DMS79 treated with DMSO at 0.1 percent for 48 hours (cell line): ENCODE measurements at regions not wholly inside any gene's neighbourhood (a gene's known extent, or its start where the extent isn't known, plus 50 kb on each side); places are given as distances from the start of the nearest gene placed in this dataset.
"Not testable (repeated sequence)": the region's sequence is repeated elsewhere in the genome, so short reads cannot be mapped to it uniquely, and the experiment has no call there.

Source experiments
- DNase-seq: peaks from one replicate; lab custom pipeline; 2025; lab: John Stamatoyannopoulos, UW

DNA sequence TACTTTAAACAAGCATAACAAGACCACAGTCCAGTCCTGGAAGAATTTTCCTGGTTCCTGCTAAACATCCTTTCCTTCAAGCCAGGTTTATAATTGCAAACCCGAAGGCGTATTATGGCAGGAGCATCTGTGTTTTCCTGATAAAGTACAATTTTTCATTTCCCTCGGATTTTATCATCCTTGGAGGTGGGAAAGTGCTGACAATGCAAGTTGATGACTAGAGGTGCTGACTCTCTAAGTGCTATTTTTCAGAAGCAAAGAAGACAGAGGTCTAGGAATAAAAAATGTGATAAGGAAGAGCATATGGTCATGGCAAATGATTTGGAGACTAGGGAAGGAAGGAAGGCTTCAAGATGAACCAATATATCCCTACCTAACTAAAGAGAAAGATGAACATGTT, 703.2 kb upstream of the LRRN3 start:
- DNase-seq = no peak

- DNase-seq = no peak
Measured at GRCh38 chr7:110388457-110388856, 702.5 kb upstream of the LRRN3 start.

DNA sequence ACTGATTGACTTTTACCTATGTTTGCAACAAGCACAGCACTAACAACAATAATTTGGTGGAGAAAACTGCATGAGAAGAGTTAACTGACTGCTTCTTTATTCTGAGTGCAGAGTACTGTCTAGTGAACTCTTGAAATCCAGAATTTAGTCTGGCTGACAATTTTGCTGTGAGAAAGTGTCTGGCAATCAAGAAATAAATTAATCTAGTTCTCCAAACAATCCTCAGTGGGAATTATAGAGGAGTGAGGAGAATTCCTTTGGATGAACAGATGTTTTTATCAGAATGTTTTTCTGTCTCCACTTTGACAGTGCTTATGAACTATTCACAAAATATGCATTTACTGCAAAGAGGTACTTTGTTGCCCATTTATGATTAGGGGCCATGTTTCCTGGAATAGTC, 694.9 kb upstream of the LRRN3 start:
- no peak for DNase-seq

GRCh38 chr7:110397927-110398660, 692.8 kb upstream of the LRRN3 start:
- DNase-seq = no peak

- no peak for DNase-seq
Measured at GRCh38 chr7:110399421-110399820, 691.5 kb upstream of the LRRN3 start.

- DNase-seq = no peak
Measured at GRCh38 chr7:110400411-110400810, 690.5 kb upstream of the LRRN3 start.

GRCh38 chr7:110407242-110407641, 683.7 kb upstream of the LRRN3 start:
- no peak for DNase-seq

DNA sequence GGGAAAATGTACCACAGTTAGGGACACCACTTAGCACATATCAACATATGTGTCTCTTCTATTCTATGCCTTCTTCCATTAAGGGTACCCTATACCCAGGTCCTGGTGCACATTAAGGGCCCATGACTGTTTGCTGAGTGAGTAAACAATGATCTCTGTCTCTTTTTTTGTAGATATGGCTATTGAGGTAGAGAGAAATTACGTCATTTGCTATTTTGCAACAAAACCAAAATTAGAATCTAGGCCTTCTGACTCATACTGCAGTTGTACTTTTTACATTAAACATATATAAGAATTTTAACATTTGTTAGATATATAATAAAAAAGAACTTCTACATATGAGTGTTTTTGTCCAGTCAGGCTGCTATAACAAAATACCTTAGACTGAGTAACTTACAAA, 683.2 kb upstream of the LRRN3 start:
- no peak for DNase-seq

DNA sequence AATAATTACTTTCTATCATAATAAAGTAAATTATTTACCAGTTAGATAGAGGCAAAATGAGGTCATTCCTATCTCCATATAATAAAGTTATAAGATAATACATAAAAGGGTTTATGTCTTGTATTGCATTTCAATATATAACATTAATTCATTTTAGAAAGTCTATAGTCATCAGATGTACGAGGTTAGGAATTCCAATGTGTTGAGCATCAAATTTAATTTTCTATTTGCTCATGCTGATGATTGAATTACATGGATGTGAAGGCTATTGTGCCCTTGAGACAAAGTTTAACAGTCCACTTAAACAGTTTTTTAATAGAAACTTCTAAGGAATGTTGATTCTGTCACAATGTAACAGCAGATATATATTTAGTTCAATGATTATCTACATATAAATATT, 678.3 kb upstream of the LRRN3 start:
- no peak for DNase-seq

- no peak for DNase-seq
Measured at GRCh38 chr7:110413038-110413437, 677.9 kb upstream of the LRRN3 start.

GRCh38 chr7:110417611-110418010, 673.3 kb upstream of the LRRN3 start:
- no peak for DNase-seq

GRCh38 chr7:110418659-110419280, 672.2 kb upstream of the LRRN3 start:
- peak; percentile 52 for DNase-seq

GRCh38 chr7:110420788-110421187, 670.1 kb upstream of the LRRN3 start:
- no peak for DNase-seq

DNA sequence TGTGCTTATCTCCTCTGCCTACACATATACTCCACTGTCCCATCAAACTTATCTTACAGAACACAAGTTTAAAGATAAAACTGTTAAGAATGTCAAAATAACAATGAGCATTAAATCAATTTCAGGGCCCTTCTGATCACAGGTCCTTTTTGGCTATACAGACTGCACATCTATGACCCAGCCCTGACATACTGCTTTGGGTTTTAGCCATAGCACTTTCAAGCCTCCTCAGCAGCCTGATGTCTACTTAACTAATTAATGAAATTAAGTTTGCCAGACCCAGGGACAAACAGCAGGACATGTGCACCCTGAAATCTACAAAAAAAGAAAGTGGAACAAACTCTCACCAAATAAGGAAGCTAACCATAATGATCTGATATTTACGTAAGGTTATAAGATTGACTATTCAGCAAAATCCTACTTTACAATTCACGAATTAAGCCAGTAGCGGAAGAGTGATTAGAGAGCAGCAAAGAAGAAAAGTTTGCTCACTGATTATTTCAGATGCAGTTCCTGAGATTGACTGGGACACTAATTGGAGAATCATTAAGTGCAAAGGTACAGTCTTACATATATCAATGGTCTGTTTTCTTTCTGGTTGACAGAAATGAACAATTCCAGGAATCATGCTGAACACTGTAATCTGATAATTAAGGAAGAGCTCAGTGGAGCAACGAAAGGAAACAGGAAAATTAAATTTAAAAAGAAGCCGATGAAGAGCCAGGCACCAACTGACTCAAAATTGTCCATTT, 669.3 kb upstream of the LRRN3 start:
- no peak for DNase-seq

GRCh38 chr7:110432061-110432553, 658.8 kb upstream of the LRRN3 start:
- DNase-seq = no peak

DNA sequence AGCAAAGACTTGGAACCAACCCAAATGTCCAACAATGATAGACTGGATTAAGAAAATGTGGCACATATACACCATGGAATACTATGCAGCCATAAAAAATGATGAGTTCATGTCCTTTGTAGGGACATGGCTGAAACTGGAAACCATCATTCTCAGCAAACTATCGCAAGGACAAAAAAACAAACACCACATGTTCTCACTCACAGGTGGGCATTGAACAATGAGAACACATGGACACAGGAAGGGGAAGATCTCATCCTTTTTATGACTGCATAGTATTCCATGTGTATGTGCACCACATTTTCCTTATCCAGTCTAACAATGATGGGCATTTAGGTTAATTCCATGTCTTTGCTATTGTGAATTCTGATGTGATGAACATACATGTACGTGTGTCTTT, 652.0 kb upstream of the LRRN3 start:
- not testable (repeated sequence) for DNase-seq

- no peak for DNase-seq
Measured at GRCh38 chr7:110442381-110442837, 648.5 kb upstream of the LRRN3 start.

DNA sequence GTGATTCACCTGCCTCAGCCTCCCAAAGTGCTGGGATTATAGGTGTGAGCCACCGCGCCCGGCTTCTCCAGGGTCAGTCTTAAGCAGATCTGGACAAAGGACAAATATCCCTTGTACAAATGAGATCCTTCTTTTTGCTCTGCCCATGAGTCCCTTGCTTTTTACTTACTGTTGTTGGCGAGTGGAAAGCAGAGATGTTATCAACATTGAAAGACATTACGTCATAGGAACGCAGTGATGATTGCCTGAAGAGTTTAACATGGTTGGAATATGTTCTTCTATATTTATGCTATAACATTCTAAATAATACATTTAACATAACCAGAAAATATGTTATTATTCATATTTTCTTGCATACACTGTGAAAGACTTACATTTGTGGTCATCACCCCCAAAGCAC, 644.3 kb upstream of the LRRN3 start:
- no peak for DNase-seq

- DNase-seq = no peak
Measured at GRCh38 chr7:110448918-110449317, 642.0 kb upstream of the LRRN3 start.

DNA sequence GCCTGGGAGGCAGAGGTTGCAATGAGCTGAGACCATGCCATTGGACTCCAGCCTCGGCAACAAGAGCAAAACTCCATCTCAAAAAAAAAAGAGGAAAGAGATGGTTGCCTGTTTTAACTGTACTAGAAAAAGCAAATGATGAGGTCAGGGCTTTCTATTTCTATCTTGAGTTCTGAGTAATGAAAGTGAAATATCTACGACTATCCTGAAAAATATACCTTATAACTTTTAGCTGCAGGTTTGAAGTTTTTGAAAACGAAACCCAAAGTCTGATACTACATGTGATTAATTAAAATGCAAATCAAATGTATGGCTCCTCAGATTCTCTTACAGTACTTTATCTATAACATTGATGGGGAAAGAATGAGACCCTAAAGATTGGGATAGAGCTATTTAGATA, 636.2 kb upstream of the LRRN3 start:
- DNase-seq = no peak

GRCh38 chr7:110461621-110462020, 629.3 kb upstream of the LRRN3 start:
- DNase-seq = no peak

DNA sequence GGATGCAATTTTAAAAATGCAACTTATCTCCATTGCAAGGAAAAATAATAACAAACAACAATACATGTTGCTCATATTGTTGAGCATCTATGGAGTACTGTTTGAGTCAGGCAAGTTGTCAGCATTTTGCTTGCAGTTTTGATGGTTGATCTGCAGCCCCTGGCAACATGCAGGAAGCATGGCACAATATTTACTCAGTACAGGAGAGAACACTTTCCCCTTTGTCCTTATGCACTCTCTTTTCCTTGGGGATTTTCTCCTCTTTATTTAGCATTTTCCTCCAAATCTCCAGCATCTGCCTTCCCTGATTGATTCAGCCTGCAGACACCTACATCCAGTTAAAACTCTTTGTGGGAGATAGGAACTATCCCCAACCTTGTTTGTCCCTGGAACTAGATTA, 620.5 kb upstream of the LRRN3 start:
- DNase-seq = no peak

GRCh38 chr7:110472419-110472818, 618.5 kb upstream of the LRRN3 start:
- DNase-seq = not testable (repeated sequence)
